Suppressor macrophage treated with lipopolysaccharide for 1 hour (primary cell): ENCODE measurements at regions not wholly inside any gene's neighbourhood (a gene's known extent, or its start where the extent isn't known, plus 50 kb on each side); places are given as distances from the start of the nearest gene placed in this dataset.

Source experiments
- DNase-seq, 3 donors: peaks; one replicate each; pipeline ENCODE4 v3.0.0-alpha.2; 2020 to 2022

GRCh38 chr10:62746951-62747729 lies 57.4 kb upstream of the ADO start:
- no peak for DNase-seq

- DNase-seq = no peak
Measured at GRCh38 chr10:62748386-62748785, 56.1 kb upstream of the ADO start.

GRCh38 chr10:62749093-62749683 lies 55.3 kb upstream of the ADO start:
- DNase-seq = peak in 2 of 3 donors; percentile 56 to 58
